Ovary (tissue), 7 donors: ENCODE measurements at regions not wholly inside any gene's neighbourhood (a gene's known extent, or its start where the extent isn't known, plus 50 kb on each side); places are given as distances from the start of the nearest gene placed in this dataset.

Source experiments
- DNase-seq, 5 donors: peaks; one replicate each; pipeline ENCODE4 v3.0.0-alpha.2; 2019 to 2020
- H3K27ac ChIP-seq, 2 donors: fragments of 200-600 bp; one replicate each; pipeline versions ENCODE4 v1.5.1 to v1.8.0; 2019 to 2022
- H3K27me3 ChIP-seq: fragments of 200-600 bp; one replicate; pipeline ENCODE4 v1.8.0; 2022
- H3K36me3 ChIP-seq: fragments of 200-600 bp; sonication (generic); one replicate; pipeline ENCODE4 v1.5.1; 2019
- H3K4me1 ChIP-seq: one replicate; pipeline ENCODE4 v1.8.1; 2013; ENCODE audit warnings: mild to moderate bottlenecking, moderate library complexity; ENCODE audit not compliant: insufficient read depth
- H3K4me3 ChIP-seq: fragments of 200-600 bp; sonication (generic); one replicate; pipeline ENCODE4 v1.5.1; 2017
- H3K9me3 ChIP-seq, 2 donors: fragments of 200-600 bp in 1 of 2; sonication (generic) in 1 of 2; one replicate each; pipeline versions ENCODE4 v1.5.1 to v1.8.1; 2013 to 2019; ENCODE audit warnings: mild to moderate bottlenecking in 1 of 2, moderate library complexity in 1 of 2
- CTCF ChIP-seq, 3 donors: fragments of 450-650 bp in 2 of 3; fragments of 200-600 bp in 1 of 3; IDR thresholded peaks; one replicate each; pipeline versions ENCODE4 v1.5.1 to v1.8.0; 2016 to 2022; ENCODE audit warnings: antibody characterized with exemption in 3 of 3, mild to moderate bottlenecking in 1 of 3
- EP300 ChIP-seq: sonication (generic); formaldehyde crosslinking; IDR thresholded peaks from one replicate; pipeline ENCODE4 v1.6.1; 2017; ENCODE audit warnings: antibody characterized with exemption
- POLR2A ChIP-seq: fragments of 450-650 bp; IDR thresholded peaks from one replicate; pipeline ENCODE4 v1.6.1; 2017; ENCODE audit warnings: antibody characterized with exemption, mild to moderate bottlenecking, moderate library complexity
- WGBS, 3 donors: extraction: QIAGEN DNeasy Blood & Tissue Kit in 1 of 3; methylation state at CpG; one replicate each; pipeline versions ENCODE4 v1.1.5 to v1.1.7; 2013 to 2017; 5-methylcytosine and 5-hydroxymethylcytosine counted together
- intact Hi-C, 4 donors: fragments of 100-400 bp; cut with DNase I; formaldehyde crosslinking; loops; one replicate each; pipeline versions ENCODE4 v1.11.0 to v1.15.1; 2022 to 2023
- donor health status: DM: no; HTN: no; CAD: no; lungs with moderate emphysema.
- donor health status: DM: no; HTN: no; CAD: no.
- donor health status: Bipolar disorder and iron deficiency.
- donor health status: DM: no; HTN: no; CAD: no.
- donor health status: DM: yes; HTN: yes; CAD: no.

GRCh38 chr20:18974660-18975059 lies 161.1 kb downstream of the SCP2D1 start:
- H3K4me3 ChIP-seq, result no peak overlapping the region
- TF ChIP-seq POLR2A (no peak), CTCF (IDR thresholded peaks at IDR 0.05) (no peak), EP300 (no peak)
- 90 to 100% (median 91%) methylated on average over 1 of the region's 1 CpG for WGBS, 3 donors
- H3K36me3 ChIP-seq, result no peaks in the 10 kb centered on the region
- H3K27me3 ChIP-seq, result no peaks in the 10 kb centered on the region
- peaks cover 4% of the 10 kb centered on the region for H3K4me1 ChIP-seq
- no peak for DNase-seq
- H3K27ac ChIP-seq, result no peak overlapping the region
- intact Hi-C loops, result no loop called here
- H3K9me3 ChIP-seq, result no peaks in the 10 kb centered on the region

DNA sequence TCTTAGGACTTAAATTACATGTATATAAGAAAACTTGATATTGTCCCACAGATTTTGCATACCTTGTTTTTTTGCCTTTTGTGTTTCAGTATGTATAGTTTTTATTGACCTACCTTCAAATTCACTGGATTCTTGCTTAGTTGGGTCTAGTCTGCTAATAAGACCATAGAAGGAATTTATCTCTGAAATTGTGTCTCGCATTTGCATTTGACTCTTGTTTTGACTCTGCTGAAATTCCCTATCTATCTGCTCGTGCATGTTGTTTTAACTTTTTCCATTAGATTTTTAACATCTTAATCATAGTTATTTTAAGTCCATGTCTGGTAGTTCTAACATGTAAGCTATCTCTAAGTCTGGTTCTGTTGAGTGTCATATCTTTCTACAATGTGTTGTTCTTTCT lies 163.9 kb downstream of the SCP2D1 start:
- Histone ChIP-seq H3K9me3 (no peaks in the 10 kb centered on the region), H3K4me3 (no peak overlapping the region), H3K4me1 (peaks cover 4% of the 10 kb centered on the region), H3K27ac (no peak overlapping the region), H3K36me3 (no peaks in the 10 kb centered on the region), H3K27me3 (no peaks in the 10 kb centered on the region)
- intact Hi-C loops, result no loop called here
- TF ChIP-seq POLR2A, result no peak
- no peak for TF ChIP-seq EP300
- TF ChIP-seq CTCF (IDR thresholded peaks at IDR 0.05), result no peak
- no peak for DNase-seq
- WGBS, 3 donors, result 28 to 47% (median 37%) methylated on average over 2 of the region's 2 CpGs

DNA sequence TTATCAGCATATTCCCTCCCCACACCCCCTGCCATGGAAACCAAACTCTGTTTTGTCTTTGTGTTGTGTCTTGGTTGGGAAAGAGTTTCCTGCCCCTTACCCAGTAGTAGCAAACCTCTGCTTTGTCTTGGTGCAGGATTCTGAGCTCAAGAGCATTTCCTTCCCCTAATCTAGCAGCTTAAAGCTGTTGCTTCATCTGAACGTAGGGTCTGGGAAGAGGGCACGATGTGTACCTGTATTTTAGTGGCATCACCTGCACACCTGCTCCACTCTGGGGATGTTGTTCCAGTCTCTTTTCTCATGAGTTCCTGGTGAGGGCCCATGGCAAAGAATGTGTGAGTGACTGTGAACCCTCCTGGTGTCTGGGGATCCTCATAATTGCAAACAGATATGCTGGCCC lies 164.7 kb downstream of the SCP2D1 start:
- H3K27ac ChIP-seq, result no peak overlapping the region
- 78 to 84% (median 80%) methylated on average over 2 of the region's 2 CpGs for WGBS, 3 donors
- no peak overlapping the region for H3K4me3 ChIP-seq
- DNase-seq, result no peak
- peaks cover 4% of the 10 kb centered on the region for H3K4me1 ChIP-seq
- H3K9me3 ChIP-seq, result no peaks in the 10 kb centered on the region
- TF ChIP-seq EP300 (no peak), POLR2A (no peak), CTCF (IDR thresholded peaks at IDR 0.05) (no peak)
- H3K36me3 ChIP-seq, result no peaks in the 10 kb centered on the region
- intact Hi-C loops, result no loop called here
- H3K27me3 ChIP-seq, result no peaks in the 10 kb centered on the region

- H3K27ac ChIP-seq, result no peak overlapping the region
- H3K36me3 ChIP-seq, result no peaks in the 10 kb centered on the region
- WGBS, 3 donors, result 47 to 71% (median 55%) methylated on average over 1 of the region's 1 CpG
- H3K27me3 ChIP-seq, result no peaks in the 10 kb centered on the region
- TF ChIP-seq POLR2A (no peak), EP300 (no peak), CTCF (IDR thresholded peaks at IDR 0.05) (no peak)
- H3K4me3 ChIP-seq, result no peak overlapping the region
- DNase-seq, result no peak
- intact Hi-C loops, result no loop called here
- H3K9me3 ChIP-seq, result no peaks in the 10 kb centered on the region
- H3K4me1 ChIP-seq, result peaks cover 2% of the 10 kb centered on the region
Measured at GRCh38 chr20:18979132-18979531, 165.5 kb downstream of the SCP2D1 start.
